Body of pancreas (tissue), 4 donors: ENCODE measurements at regions not wholly inside any gene's neighbourhood (a gene's known extent, or its start where the extent isn't known, plus 50 kb on each side); places are given as distances from the start of the nearest gene placed in this dataset.

Experiments
- CTCF ChIP-seq, 7 experiments: fragments of 450-650 bp in 4 of 7; fragments of 200-600 bp in 3 of 7; sonication (generic) in 3 of 7; IDR thresholded peaks; one replicate each; pipeline ENCODE4 v1.5.1; 2016 to 2019; ENCODE audit warnings: antibody characterized with exemption in 7 of 7
- POLR2A ChIP-seq, 3 donors: fragments of 450-650 bp; IDR thresholded peaks; one replicate each; pipeline ENCODE4 v1.6.1; 2016; ENCODE audit warnings: antibody characterized with exemption in 3 of 3, mild to moderate bottlenecking in 2 of 3

- TF ChIP-seq CTCF (IDR thresholded peaks at IDR 0.05) (no peak), POLR2A (IDR thresholded peaks at IDR 0.05) (no peak)
Measured at GRCh38 chr2:7609974-7610373, 692.8 kb downstream of the RNF144A start.
